Occipital lobe (tissue), 1 donor: ENCODE measurements at regions not wholly inside any gene's neighbourhood (a gene's known extent, or its start where the extent isn't known, plus 50 kb on each side); places are given as distances from the start of the nearest gene placed in this dataset.
"Not testable (repeated sequence)": the region's sequence is repeated elsewhere in the genome, so short reads cannot be mapped to it uniquely, and the experiment has no call there.

Experiments
- DNase-seq: peaks from one replicate; lab custom pipeline; 2025; lab: John Stamatoyannopoulos, UW

- DNase-seq: no peak
Measured at GRCh38 chr14:53857625-53858344, 98.8 kb downstream of the BMP4 start.

- DNase-seq: no peak
Measured at GRCh38 chr14:53855574-53855973, 101.1 kb downstream of the BMP4 start.

- no peak for DNase-seq
Measured at GRCh38 chr14:53855127-53855526, 101.5 kb downstream of the BMP4 start.

GRCh38 chr14:53851394-53852090 is 105.1 kb downstream of the BMP4 start:
- DNase-seq: no peak

GRCh38 chr14:53850714-53851296 is 105.8 kb downstream of the BMP4 start:
- no peak for DNase-seq

- no peak for DNase-seq
Measured at GRCh38 chr14:53849549-53849948, 107.1 kb downstream of the BMP4 start.

GRCh38 chr14:53848854-53849253 is 107.8 kb downstream of the BMP4 start:
- no peak for DNase-seq

GRCh38 chr14:53847881-53848280 is 108.7 kb downstream of the BMP4 start:
- DNase-seq: no peak

GRCh38 chr14:53847057-53847456 is 109.6 kb downstream of the BMP4 start:
- DNase-seq: no peak

- no peak for DNase-seq
Measured at GRCh38 chr14:53845813-53846693, 110.6 kb downstream of the BMP4 start.

- no peak for DNase-seq
Measured at GRCh38 chr14:53842938-53843337, 113.7 kb downstream of the BMP4 start.

GRCh38 chr14:53841109-53842099 is 115.2 kb downstream of the BMP4 start:
- DNase-seq: no peak

- no peak for DNase-seq
Measured at GRCh38 chr14:53840444-53840843, 116.2 kb downstream of the BMP4 start.

GRCh38 chr14:53838374-53838773 is 118.3 kb downstream of the BMP4 start:
- DNase-seq: no peak

GRCh38 chr14:53837656-53838055 is 119.0 kb downstream of the BMP4 start:
- DNase-seq: not testable (repeated sequence)

- DNase-seq: no peak
Measured at GRCh38 chr14:53836551-53836950, 120.1 kb downstream of the BMP4 start.

- no peak for DNase-seq
Measured at GRCh38 chr14:53828820-53829219, 127.8 kb downstream of the BMP4 start.

GRCh38 chr14:53824061-53824460 is 132.6 kb downstream of the BMP4 start:
- DNase-seq: no peak

- no peak for DNase-seq
Measured at GRCh38 chr14:53814392-53814791, 142.2 kb downstream of the BMP4 start.

GRCh38 chr14:53810221-53810620 is 146.4 kb downstream of the BMP4 start:
- DNase-seq: no peak

- DNase-seq: no peak
Measured at GRCh38 chr14:53808042-53808441, 148.6 kb downstream of the BMP4 start.
